SK-N-SH (cell line): ENCODE measurements at regions not wholly inside any gene's neighbourhood (a gene's known extent, or its start where the extent isn't known, plus 50 kb on each side); places are given as distances from the start of the nearest gene placed in this dataset.

Source experiments
- CTCF ChIA-PET: fragments of 300-600, 350-600 bp; formaldehyde crosslinking; extraction: SDS; loops from one replicate; lab custom pipeline; 2021; lab: Yijun Ruan, JAX
- POLR2A ChIA-PET: fragments of 350-600 bp; sonication (Branson Sonifier 250); formaldehyde crosslinking; extraction: SDS; loops from one replicate; lab custom pipeline; 2020; ENCODE audit warnings: antibody characterized with exemption, inconsistent platforms; lab: Yijun Ruan, JAX
- DNase-seq: peaks from one replicate; pipeline ENCODE4 v3.0.0; 2012
- H2AFZ ChIP-seq: fragments of 200-600 bp; sonication (generic); 2 replicates; pipeline ENCODE4 v1.8.1; 2016; ENCODE audit warnings: antibody characterized with exemption, mild to moderate bottlenecking, low read depth
- H3F3A ChIP-seq: fragments of 200-600 bp; sonication (generic); replicated peaks from 2 replicates; pipeline ENCODE3; 2016; ENCODE audit warnings: antibody characterized with exemption, mild to moderate bottlenecking; ENCODE audit not compliant: insufficient read depth
- H3K27ac ChIP-seq, 2 experiments: fragments of 200-500 bp in 1 of 2; fragments of 200-600 bp in 1 of 2; sonication (Bioruptor generic) in 1 of 2; sonication (generic), shearing (Covaris generic) in 1 of 2; 2 replicates each; pipeline versions ENCODE4 v1.5.1 to v1.6.1; 2014 to 2016; ENCODE audit warnings: low read depth in 2 of 2, inconsistent platforms in 1 of 2, low read length in 1 of 2, mild to moderate bottlenecking in 1 of 2, mixed read lengths in 1 of 2
- H3K27me3 ChIP-seq: fragments of 200-600 bp; sonication (generic), shearing (Covaris generic); 2 replicates; pipeline ENCODE4 v1.6.1; 2016; ENCODE audit warnings: mixed run types; ENCODE audit not compliant: insufficient read depth
- H3K36me3 ChIP-seq, 2 experiments: fragments of 200-500 bp in 1 of 2; fragments of 200-600 bp in 1 of 2; sonication (Bioruptor generic) in 1 of 2; sonication (generic) in 1 of 2; replicated peaks in 1 of 2; 2 replicates each; pipeline versions ENCODE3 to v1.5.1; 2014 to 2016; ENCODE audit warnings: low read length in 1 of 2, mild to moderate bottlenecking in 1 of 2; ENCODE audit not compliant: insufficient read depth in 2 of 2, control insufficient read depth in 1 of 2
- H3K4me1 ChIP-seq, 2 experiments: fragments of 200-500 bp in 1 of 2; fragments of 200-600 bp in 1 of 2; sonication (Bioruptor generic) in 1 of 2; sonication (generic), shearing (Covaris generic) in 1 of 2; 2 replicates each; pipeline versions ENCODE4 v1.5.1 to v1.6.1; 2014 to 2016; ENCODE audit warnings: low read depth in 1 of 2, low read length in 1 of 2, mixed run types in 1 of 2; ENCODE audit not compliant: insufficient read depth in 2 of 2, control insufficient read depth in 1 of 2
- H3K4me2 ChIP-seq: fragments of 200-600 bp; sonication (generic), shearing (Covaris generic); 2 replicates; pipeline ENCODE4 v1.6.1; 2017; ENCODE audit warnings: mixed run types
- H3K4me3 ChIP-seq, 2 experiments: fragments of 200-500 bp in 1 of 2; fragments of 200-600 bp in 1 of 2; sonication (Bioruptor generic) in 1 of 2; sonication (generic), shearing (Covaris generic) in 1 of 2; 2 replicates each; pipeline versions ENCODE4 v1.5.1 to v1.8.1; 2014 to 2016; ENCODE audit warnings: low read depth in 2 of 2, inconsistent platforms in 1 of 2, low read length in 1 of 2, mild to moderate bottlenecking in 1 of 2, mixed read lengths in 1 of 2, moderate library complexity in 1 of 2
- H3K79me2 ChIP-seq: fragments of 200-600 bp; sonication (generic); 2 replicates; pipeline ENCODE4 v1.8.1; 2017; ENCODE audit warnings: mild to moderate bottlenecking; ENCODE audit not compliant: insufficient read depth
- H3K9ac ChIP-seq: fragments of 200-600 bp; sonication (generic); 2 replicates; pipeline ENCODE4 v1.6.1; 2017; ENCODE audit warnings: mixed run types
- H3K9me2 ChIP-seq: fragments of 200-600 bp; sonication (generic); 2 replicates; pipeline ENCODE4 v1.6.1; 2017; ENCODE audit warnings: mixed run types
- H3K9me3 ChIP-seq: fragments of 200-600 bp; sonication (generic); 2 replicates; pipeline ENCODE4 v1.6.1; 2017; ENCODE audit warnings: mixed run types, mild to moderate bottlenecking, moderate library complexity
- H4K20me1 ChIP-seq: fragments of 200-600 bp; sonication (generic); 2 replicates; pipeline ENCODE4 v1.6.1; 2017; ENCODE audit warnings: mild to moderate bottlenecking, mixed run types; ENCODE audit not compliant: insufficient read depth
- CTCF ChIP-seq: fragments of 200-600 bp; sonication (generic); IDR thresholded peaks from 2 replicates; pipeline ENCODE4 v1.6.1; 2017; ENCODE audit warnings: antibody characterized with exemption, mild to moderate bottlenecking, moderate library complexity
- IRF3 ChIP-seq: fragments of 150-350 bp; IDR thresholded peaks from 2 replicates; pipeline ENCODE4 v1.6.1; 2016; ENCODE audit warnings: mild to moderate bottlenecking, low read depth, low read length
- JUND ChIP-seq: IDR thresholded peaks from 2 replicates; pipeline ENCODE4 v1.4.0; 2012
- NFIC ChIP-seq: IDR thresholded peaks from 2 replicates; pipeline ENCODE4 v1.4.0; 2012; ENCODE audit warnings: borderline replicate concordance
- REST ChIP-seq: IDR thresholded peaks from 2 replicates; pipeline ENCODE4 v1.6.1; 2012; ENCODE audit warnings: mild to moderate bottlenecking, low read depth, low read length, moderate library complexity
- RXRA ChIP-seq: IDR thresholded peaks from 2 replicates; pipeline ENCODE4 v1.4.0; 2012; ENCODE audit warnings: low read depth, mild to moderate bottlenecking, borderline replicate concordance
- SIN3A ChIP-seq: IDR thresholded peaks from 2 replicates; pipeline ENCODE4 v1.6.1; 2012; ENCODE audit warnings: low read depth, mild to moderate bottlenecking, low read length, moderate library complexity, borderline replicate concordance
- WGBS: methylation state at CpG from one replicate; pipeline ENCODE4 v1.1.6; 2017; ENCODE audit warnings: low lambda C conversion rate; 5-methylcytosine and 5-hydroxymethylcytosine counted together
- TF ChIP-seq, protein P1 (sequence below): IDR thresholded peaks from 2 replicates; pipeline ENCODE4 v1.4.0; 2012; ENCODE audit warnings: low read depth, borderline replicate concordance

DNA sequence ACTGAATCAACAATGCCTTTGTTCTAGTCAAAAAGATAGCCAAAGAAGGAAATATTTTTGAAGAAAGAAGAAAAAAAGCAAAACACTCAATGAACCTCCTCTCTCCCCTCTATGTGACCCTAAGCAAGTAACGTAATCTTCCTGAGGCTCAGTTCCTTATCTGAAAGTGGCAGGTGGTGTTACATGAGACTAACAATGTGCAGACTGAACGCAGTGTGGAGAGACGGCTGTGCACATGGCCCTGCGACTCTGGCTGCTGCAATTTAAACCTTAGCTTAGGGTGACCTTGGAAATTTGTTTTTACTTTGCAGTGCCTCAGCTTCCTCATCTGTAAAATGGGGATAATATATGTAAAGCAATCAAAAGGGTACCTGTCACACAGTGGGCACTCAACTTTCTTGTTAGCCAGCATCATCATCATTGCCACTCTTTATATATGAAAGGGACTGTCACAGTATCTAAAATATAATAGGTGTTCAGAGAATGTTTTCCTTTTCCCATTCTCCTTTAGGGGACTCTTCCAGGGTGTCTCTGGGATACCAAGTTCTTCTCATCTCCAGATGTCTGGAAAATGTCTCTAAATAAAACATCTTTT lies 100.1 kb upstream of the JUN start:
- ChIA-PET CTCF (no interaction called here), POLR2A (interaction anchor here (1.0 kb wide), 1 partner anchor 9 kb away, joined by 3 read pairs; no protein-coding TSS in a partner anchor)
- peaks cover 11% of the 10 kb centered on the region for H3F3A ChIP-seq
- no peak overlapping the region for H3K4me3 ChIP-seq
- H3K27ac ChIP-seq = peak overlapping the region in 1 of 2 experiments; percentile 87; a peak in 2 of 4 replicates
- no peak for DNase-seq
- H3K9ac ChIP-seq = no peak overlapping the region
- WGBS = 99% methylated on average over 4 of the region's 4 CpGs
- H3K9me3 ChIP-seq = no peaks in the 10 kb centered on the region
- no peaks in the 10 kb centered on the region for H3K27me3 ChIP-seq
- no peak for TF ChIP-seq IRF3
- TF ChIP-seq RXRA = no peak
- TF ChIP-seq JUND = no peak
- TF ChIP-seq SIN3A = no peak
- no peak for TF ChIP-seq NFIC
- no peak for TF ChIP-seq CTCF
- TF ChIP-seq REST = no peak
- TF ChIP-seq, protein P1, sequence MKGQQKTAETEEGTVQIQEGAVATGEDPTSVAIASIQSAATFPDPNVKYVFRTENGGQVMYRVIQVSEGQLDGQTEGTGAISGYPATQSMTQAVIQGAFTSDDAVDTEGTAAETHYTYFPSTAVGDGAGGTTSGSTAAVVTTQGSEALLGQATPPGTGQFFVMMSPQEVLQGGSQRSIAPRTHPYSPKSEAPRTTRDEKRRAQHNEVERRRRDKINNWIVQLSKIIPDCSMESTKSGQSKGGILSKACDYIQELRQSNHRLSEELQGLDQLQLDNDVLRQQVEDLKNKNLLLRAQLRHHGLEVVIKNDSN = no peak
- no peaks in the 10 kb centered on the region for H3K79me2 ChIP-seq
- no peaks in the 10 kb centered on the region for H4K20me1 ChIP-seq
- H3K36me3 ChIP-seq = no peaks in the 10 kb centered on the region
- H3K4me1 ChIP-seq = peaks cover 0 to 23% of the 10 kb centered on the region in 2 experiments; a peak in 2 of 4 replicates
- no peaks in the 10 kb centered on the region for H3K9me2 ChIP-seq
- no peak overlapping the region for H2AFZ ChIP-seq
- H3K4me2 ChIP-seq = no peak overlapping the region
